DOHH2 (cell line): ENCODE measurements at regions not wholly inside any gene's neighbourhood (a gene's known extent, or its start where the extent isn't known, plus 50 kb on each side); places are given as distances from the start of the nearest gene placed in this dataset.

Source experiments
- CTCF ChIP-seq: fragments of 200-600 bp; sonication (generic); IDR thresholded peaks from one replicate; pipeline ENCODE4 v1.5.1; 2014; ENCODE audit warnings: antibody characterized with exemption, mild to moderate bottlenecking, low read depth, low read length; ENCODE audit not compliant: poor library complexity, severe bottlenecking
- EZH2phosphoT487 ChIP-seq: fragments of 200-600 bp; sonication (generic); IDR thresholded peaks from 2 replicates; pipeline ENCODE4 v1.6.1; 2017; ENCODE audit warnings: borderline replicate concordance, mild to moderate bottlenecking, antibody characterized with exemption, low read length, moderate library complexity, mixed read lengths

GRCh38 chr2:41826921-41827320, 220.9 kb upstream of the PKDCC start:
- TF ChIP-seq CTCF, result no peak
- no peak for TF ChIP-seq EZH2phosphoT487
